ENCODE measurements at regions not wholly inside any gene's neighbourhood (a gene's known extent, or its start where the extent isn't known, plus 50 kb on each side); places are given as distances from the start of the nearest gene placed in this dataset.
"Not testable (repeated sequence)": the region's sequence is repeated elsewhere in the genome, so short reads cannot be mapped to it uniquely, and the experiment has no call there.

DNA sequence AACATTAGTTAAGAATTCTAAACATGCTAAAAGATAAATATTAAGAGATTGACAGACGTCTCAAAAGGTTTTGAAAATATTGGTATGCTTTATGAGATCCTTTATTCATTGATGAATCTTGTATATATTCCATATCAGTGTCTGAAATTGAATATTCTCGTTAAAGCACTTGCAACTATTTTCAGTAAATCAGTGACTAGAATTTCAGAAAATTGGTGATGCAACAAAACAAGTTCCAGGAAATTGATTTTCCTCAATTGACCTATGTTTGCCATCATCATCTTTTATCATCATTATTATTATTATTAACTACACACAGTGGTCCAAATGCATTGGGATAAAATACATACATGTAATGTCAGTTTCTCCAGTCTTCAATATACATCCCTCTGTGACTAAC, 453.6 kb downstream of the CCER1 start:
- no peaks in the 10 kb centered on the region for H3K27me3 ChIP-seq (ENCODE audit: insufficient read depth, low read length)
- no peaks in the 10 kb centered on the region for H3K9me3 ChIP-seq (ENCODE audit: low read depth, low read length)
- no peaks in the 10 kb centered on the region for H3K4me1 ChIP-seq (ENCODE audit: insufficient read depth, low read length)
- no peak overlapping the region for H3K4me3 ChIP-seq (ENCODE audit: low read length)

DNA sequence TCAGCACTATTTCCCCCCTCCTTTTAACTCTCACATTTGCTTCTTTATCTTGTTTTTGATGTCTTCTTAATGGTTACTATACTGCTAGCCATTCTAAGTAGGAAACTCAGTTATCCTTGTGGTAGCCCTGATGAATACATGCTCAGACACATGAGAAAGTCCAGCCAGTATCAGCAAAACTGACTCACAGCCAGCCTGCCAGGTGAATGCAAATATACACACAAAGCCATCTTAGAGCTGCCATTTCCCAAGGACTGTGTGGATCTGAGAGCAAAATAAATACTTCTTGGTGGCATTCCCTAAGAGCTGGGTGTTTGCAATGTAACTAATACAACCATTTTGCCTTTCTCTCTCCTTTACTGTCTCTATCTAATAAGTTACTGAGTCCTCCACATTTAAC, 455.2 kb downstream of the CCER1 start:
- Histone ChIP-seq H3K9me3 (ENCODE audit: low read depth, low read length) (no peaks in the 10 kb centered on the region), H3K4me3 (ENCODE audit: low read length) (no peak overlapping the region), H3K4me1 (ENCODE audit: insufficient read depth, low read length) (no peaks in the 10 kb centered on the region), H3K27me3 (ENCODE audit: insufficient read depth, low read length) (no peaks in the 10 kb centered on the region)

- Histone ChIP-seq H3K9me3 (ENCODE audit: low read depth, low read length) (no peaks in the 10 kb centered on the region), H3K4me1 (ENCODE audit: insufficient read depth, low read length) (no peaks in the 10 kb centered on the region), H3K4me3 (ENCODE audit: low read length) (no peak overlapping the region), H3K27me3 (ENCODE audit: insufficient read depth, low read length) (no peaks in the 10 kb centered on the region)
Measured at GRCh38 chr12:90497923-90498545, 456.9 kb downstream of the CCER1 start.

DNA sequence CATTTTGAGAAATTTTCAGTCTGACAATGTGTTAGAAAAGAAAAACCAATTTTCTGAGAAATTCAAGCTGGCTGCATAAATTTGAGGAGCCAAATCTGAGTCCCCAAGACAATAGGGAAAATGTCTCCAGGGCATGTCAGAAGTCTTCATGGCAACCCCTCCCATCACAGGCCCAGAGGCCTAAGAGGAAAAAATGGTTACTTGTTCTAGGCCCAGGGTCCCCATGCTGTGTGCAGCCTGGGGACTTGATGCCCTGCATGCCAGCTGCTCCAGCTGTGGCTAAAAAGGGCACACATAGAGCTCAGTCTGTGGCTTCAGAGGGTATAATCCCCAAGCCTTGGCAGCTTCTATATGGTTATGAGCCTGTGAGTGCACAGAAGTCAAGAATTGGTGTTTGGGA, 464.6 kb downstream of the CCER1 start:
- H3K4me3 ChIP-seq (ENCODE audit: low read length), result no peak overlapping the region
- no peaks in the 10 kb centered on the region for H3K27me3 ChIP-seq (ENCODE audit: insufficient read depth, low read length)
- H3K9me3 ChIP-seq (ENCODE audit: low read depth, low read length), result no peaks in the 10 kb centered on the region
- H3K4me1 ChIP-seq (ENCODE audit: insufficient read depth, low read length), result no peaks in the 10 kb centered on the region

DNA sequence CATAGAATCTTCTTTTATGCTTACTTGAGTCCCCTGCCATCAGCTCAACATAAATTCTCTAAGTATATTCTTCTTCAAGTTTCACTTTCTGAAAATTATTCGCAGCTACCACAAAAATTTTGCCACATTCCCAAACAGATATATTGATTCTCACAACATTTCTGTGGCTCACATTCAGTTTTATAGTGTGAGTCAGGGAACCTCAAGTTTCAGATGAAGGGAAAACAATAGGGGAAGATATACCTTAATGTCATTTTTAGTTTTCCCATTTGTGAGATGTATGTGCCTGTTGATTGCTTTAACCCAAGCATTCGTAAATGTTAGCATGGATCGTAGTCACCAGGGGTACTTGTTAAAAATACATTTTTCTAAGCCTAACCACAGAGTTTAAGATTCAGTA, 465.8 kb downstream of the CCER1 start:
- no peaks in the 10 kb centered on the region for H3K27me3 ChIP-seq (ENCODE audit: insufficient read depth, low read length)
- no peaks in the 10 kb centered on the region for H3K9me3 ChIP-seq (ENCODE audit: low read depth, low read length)
- H3K4me1 ChIP-seq (ENCODE audit: insufficient read depth, low read length), result no peaks in the 10 kb centered on the region
- H3K4me3 ChIP-seq (ENCODE audit: low read length), result no peak overlapping the region

DNA sequence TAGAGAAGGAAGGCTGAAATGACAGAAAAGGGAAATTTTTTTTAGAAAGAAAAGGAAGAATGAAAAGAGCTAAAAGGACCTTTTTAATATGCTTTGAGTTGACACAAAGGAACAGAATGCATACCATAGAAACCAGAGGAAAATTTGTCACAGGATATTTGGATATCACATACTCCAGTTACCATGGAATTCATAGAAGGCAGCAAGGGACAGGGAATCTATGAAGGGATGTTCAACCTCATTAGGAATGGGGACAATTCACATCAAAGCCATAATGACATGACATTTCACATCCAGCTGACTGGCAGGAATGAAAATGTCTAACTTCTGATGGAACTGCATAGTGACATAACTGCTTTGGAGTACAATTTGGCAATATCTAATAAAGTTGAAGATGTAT, 469.4 kb downstream of the CCER1 start:
- H3K4me3 ChIP-seq (ENCODE audit: low read length), result no peak overlapping the region
- no peaks in the 10 kb centered on the region for H3K9me3 ChIP-seq (ENCODE audit: low read depth, low read length)
- no peaks in the 10 kb centered on the region for H3K27me3 ChIP-seq (ENCODE audit: insufficient read depth, low read length)
- H3K4me1 ChIP-seq (ENCODE audit: insufficient read depth, low read length), result no peaks in the 10 kb centered on the region

DNA sequence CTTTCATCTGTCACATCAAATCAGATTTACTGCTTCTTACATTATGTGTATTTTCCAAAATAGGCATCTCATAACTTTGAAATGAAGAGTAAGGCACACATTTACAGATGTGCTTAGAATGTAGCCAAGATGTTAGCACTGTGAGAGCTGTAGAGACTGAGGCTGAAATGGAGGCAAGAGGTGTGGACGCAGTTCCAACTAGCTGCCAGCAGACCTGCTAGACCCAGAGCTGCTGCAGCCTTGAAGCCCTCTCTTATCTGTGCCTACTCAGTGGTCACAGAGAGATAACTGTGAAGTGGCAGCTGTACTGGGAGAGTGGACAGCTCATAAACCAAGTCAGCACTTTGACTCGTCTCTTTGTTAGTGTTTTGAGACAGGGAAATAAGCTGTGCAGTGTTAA, 470.9 kb downstream of the CCER1 start:
- H3K4me1 ChIP-seq (ENCODE audit: insufficient read depth, low read length), result no peaks in the 10 kb centered on the region
- H3K9me3 ChIP-seq (ENCODE audit: low read depth, low read length), result no peaks in the 10 kb centered on the region
- no peak overlapping the region for H3K4me3 ChIP-seq (ENCODE audit: low read length)
- H3K27me3 ChIP-seq (ENCODE audit: insufficient read depth, low read length), result no peaks in the 10 kb centered on the region

DNA sequence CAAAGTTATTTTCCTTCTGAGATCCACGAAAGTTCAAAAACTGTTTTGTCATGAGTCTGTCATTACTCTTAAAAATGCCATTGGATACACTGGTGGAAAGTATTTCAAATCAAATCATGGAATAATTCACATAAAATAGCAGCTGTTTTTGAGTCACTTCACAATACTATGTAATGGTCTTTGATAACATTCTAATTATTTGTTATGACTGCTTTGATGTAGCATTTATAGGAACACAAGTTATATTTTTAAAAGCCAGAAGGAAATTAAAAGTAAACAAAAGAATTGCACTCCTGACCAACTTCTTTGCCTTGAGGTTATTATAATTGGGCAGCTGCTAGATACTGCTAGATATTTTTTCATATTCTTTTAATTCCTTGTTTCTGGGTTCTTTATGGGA, 473.2 kb downstream of the CCER1 start:
- no peaks in the 10 kb centered on the region for H3K27me3 ChIP-seq (ENCODE audit: insufficient read depth, low read length)
- no peak overlapping the region for H3K4me3 ChIP-seq (ENCODE audit: low read length)
- H3K4me1 ChIP-seq (ENCODE audit: insufficient read depth, low read length), result no peaks in the 10 kb centered on the region
- no peaks in the 10 kb centered on the region for H3K9me3 ChIP-seq (ENCODE audit: low read depth, low read length)

DNA sequence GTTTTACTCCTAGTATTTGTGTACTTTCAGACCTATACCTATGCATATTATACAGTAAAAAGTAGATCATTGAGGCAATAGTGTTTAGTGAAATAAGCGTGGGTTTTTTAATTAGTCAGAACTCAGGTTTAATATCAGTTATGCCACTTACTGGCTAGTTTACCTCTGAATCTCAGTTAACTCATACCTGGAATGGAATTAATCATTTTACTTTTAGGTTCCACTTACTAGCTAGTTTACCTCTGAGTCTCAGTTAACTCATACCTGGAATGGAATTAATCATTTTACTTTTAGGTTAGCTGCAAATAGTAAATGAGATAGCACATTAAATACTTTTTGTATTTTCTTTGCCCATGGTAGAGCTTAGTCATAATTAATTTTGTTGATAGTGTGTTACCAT, 475.7 kb downstream of the CCER1 start:
- Histone ChIP-seq H3K9me3 (ENCODE audit: low read depth, low read length) (no peaks in the 10 kb centered on the region), H3K4me1 (ENCODE audit: insufficient read depth, low read length) (no peaks in the 10 kb centered on the region), H3K27me3 (ENCODE audit: insufficient read depth, low read length) (no peaks in the 10 kb centered on the region), H3K4me3 (ENCODE audit: low read length) (no peak overlapping the region)

DNA sequence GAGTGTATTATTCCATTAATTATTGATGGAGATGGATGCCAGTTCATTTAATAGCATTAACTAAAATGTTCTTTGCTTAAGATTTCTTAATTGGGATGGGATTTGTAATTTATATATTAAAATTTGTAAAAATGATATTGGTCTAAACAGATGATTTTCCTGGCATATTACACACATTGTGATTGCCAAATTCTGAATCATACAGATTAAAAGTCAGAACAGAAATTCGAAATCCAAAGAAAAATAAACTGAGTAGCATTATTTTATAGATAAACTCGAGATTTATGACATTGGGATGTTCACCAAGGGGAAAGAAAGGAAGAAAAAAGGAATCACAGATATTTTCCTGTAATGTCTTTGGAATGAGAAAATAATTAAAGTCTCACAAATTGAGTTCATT, 481.1 kb downstream of the CCER1 start:
- Histone ChIP-seq H3K4me1 (ENCODE audit: insufficient read depth, low read length) (no peaks in the 10 kb centered on the region), H3K27me3 (ENCODE audit: insufficient read depth, low read length) (no peaks in the 10 kb centered on the region), H3K9me3 (ENCODE audit: low read depth, low read length) (no peaks in the 10 kb centered on the region), H3K4me3 (ENCODE audit: low read length) (no peak overlapping the region)

DNA sequence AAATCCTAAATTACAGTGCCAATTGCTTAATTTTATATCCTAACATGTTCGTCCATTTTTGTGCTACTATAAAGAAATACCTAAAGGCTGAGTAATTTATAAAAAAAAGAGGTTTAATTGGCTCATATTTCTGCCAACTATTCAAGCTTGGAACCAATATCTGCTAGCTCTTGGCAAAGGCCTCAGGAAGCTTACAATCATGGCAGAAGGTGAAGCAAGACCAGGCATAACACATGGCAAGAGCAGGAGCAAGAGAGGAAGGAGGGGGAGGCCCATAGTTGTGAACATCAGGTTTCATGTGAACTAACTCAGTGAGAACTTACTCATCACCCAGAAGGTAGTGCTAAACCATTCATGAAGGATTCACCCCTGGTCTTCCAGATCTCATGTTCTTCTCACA, 494.3 kb downstream of the CCER1 start:
- Histone ChIP-seq H3K9me3 (ENCODE audit: low read depth, low read length) (no peaks in the 10 kb centered on the region), H3K27me3 (ENCODE audit: insufficient read depth, low read length) (no peaks in the 10 kb centered on the region), H3K4me1 (ENCODE audit: insufficient read depth, low read length) (no peaks in the 10 kb centered on the region), H3K4me3 (ENCODE audit: low read length) (no peak overlapping the region)

DNA sequence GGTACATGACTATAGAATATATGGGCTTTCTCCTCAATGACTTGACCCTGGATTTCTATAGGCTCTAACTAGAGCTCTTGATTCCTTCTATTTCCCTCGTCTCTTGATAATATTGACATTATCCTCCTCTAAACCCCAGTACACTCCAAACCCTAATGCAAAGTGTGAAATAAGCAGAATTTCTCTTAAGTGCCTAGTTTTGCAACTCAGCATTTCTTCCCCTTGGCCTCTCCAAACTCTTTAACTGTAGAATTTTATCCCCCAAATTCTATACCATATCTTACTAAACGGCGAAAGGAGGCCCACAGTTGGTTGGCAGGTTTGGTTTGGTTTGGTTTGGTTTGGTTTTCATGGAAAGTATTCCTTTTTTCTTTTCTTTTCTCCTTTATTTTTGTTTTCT, 498.7 kb downstream of the CCER1 start:
- H3K4me1 ChIP-seq (ENCODE audit: insufficient read depth, low read length), result no peaks in the 10 kb centered on the region
- no peaks in the 10 kb centered on the region for H3K27me3 ChIP-seq (ENCODE audit: insufficient read depth, low read length)
- no peaks in the 10 kb centered on the region for H3K9me3 ChIP-seq (ENCODE audit: low read depth, low read length)
- no peak overlapping the region for H3K4me3 ChIP-seq (ENCODE audit: low read length)

GRCh38 chr12:90455756-90456155, 499.2 kb downstream of the CCER1 start:
- Histone ChIP-seq H3K9me3 (ENCODE audit: low read depth, low read length) (no peaks in the 10 kb centered on the region), H3K4me3 (ENCODE audit: low read length) (no peak overlapping the region), H3K27me3 (ENCODE audit: insufficient read depth, low read length) (no peaks in the 10 kb centered on the region), H3K4me1 (ENCODE audit: insufficient read depth, low read length) (no peaks in the 10 kb centered on the region)

DNA sequence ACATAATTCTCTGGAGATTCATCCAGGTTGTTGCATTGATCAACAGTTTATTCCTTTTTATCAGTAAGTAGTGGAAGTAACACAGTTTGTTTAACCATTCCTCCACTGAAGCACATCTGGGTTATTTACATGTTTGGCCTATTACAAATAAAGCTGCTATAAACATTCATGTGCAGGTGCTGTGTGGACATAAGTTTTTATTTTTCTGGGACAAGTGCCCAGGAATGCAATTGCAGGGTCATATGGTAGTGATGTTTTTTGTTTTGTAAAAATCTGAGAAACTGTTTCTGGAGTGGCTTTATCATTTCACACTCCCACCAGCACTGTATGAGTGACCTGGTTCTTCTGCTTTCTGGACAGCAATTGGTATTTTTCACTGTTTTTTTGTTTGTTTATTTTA, 505.4 kb downstream of the CCER1 start:
- H3K4me1 ChIP-seq (ENCODE audit: insufficient read depth, low read length), result no peaks in the 10 kb centered on the region
- H3K9me3 ChIP-seq (ENCODE audit: low read depth, low read length), result no peaks in the 10 kb centered on the region
- no peak overlapping the region for H3K4me3 ChIP-seq (ENCODE audit: low read length)
- no peaks in the 10 kb centered on the region for H3K27me3 ChIP-seq (ENCODE audit: insufficient read depth, low read length)

DNA sequence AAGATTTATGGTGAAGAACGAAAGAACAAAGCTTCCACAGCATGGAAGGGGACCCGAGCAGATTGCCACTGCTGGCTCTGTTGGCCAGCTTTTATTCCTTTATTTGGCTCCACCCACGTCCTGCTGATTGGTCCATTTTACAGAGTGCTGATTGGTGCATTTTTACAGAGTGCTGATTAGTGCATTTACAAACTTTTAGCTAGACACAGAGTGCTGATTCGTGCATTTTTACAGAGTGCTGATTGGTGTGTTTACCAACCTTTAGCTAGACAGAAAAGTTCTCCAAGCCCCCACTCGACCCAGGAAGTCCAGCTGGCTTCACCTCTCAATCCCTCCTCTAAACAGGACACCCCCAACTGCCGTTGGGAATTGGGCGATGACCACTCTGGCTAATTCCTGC, 511.5 kb downstream of the CCER1 start:
- H3K27me3 ChIP-seq (ENCODE audit: insufficient read depth, low read length); H3K9me3 ChIP-seq (ENCODE audit: low read depth, low read length); H3K4me1 ChIP-seq (ENCODE audit: insufficient read depth, low read length); H3K4me3 ChIP-seq (ENCODE audit: low read length): not testable (repeated sequence)

DNA sequence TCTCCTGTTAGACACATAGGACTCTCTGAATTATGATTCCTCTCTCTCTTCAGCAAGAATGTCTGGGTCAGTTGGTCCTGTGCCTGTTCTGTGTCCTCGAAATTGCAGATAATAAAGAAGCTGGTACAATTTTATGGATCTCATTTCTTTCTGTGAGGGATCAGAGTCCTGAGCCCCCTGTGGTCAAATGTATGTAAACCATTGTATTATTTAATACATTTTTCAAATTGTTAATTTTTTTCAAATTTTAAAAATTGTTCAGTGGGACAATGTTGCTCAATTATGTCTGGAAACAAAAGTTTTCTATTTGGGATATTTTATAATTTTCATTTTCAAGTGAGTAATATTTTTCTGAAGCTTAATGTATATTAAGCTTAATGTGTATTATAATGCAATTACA, 513.5 kb downstream of the CCER1 start:
- Histone ChIP-seq H3K4me1 (ENCODE audit: insufficient read depth, low read length) (no peaks in the 10 kb centered on the region), H3K27me3 (ENCODE audit: insufficient read depth, low read length) (no peaks in the 10 kb centered on the region), H3K4me3 (ENCODE audit: low read length) (no peak overlapping the region), H3K9me3 (ENCODE audit: low read depth, low read length) (no peaks in the 10 kb centered on the region)

- Histone ChIP-seq H3K27me3 (ENCODE audit: insufficient read depth, low read length) (no peaks in the 10 kb centered on the region), H3K4me3 (ENCODE audit: low read length) (no peak overlapping the region), H3K4me1 (ENCODE audit: insufficient read depth, low read length) (no peaks in the 10 kb centered on the region), H3K9me3 (ENCODE audit: low read depth, low read length) (no peaks in the 10 kb centered on the region)
Measured at GRCh38 chr12:90428881-90429280, 526.1 kb downstream of the CCER1 start.

All from mononuclear cell (primary cell).